Coronary artery (tissue), 2 donors: ENCODE measurements at regions not wholly inside any gene's neighbourhood (a gene's known extent, or its start where the extent isn't known, plus 50 kb on each side); places are given as distances from the start of the nearest gene placed in this dataset.

Experiments used
- DNase-seq: peaks from one replicate; pipeline ENCODE4 v3.0.0-alpha.2; 2017; ENCODE audit warnings: low spot score
- H3K27ac ChIP-seq, 2 donors: fragments of 200-600 bp; sonication (generic); one replicate each; pipeline ENCODE4 v1.5.1; 2016 to 2019
- H3K4me3 ChIP-seq: fragments of 200-600 bp; sonication (generic); 2 replicates; pipeline ENCODE4 v1.5.1; 2016; ENCODE audit warnings: mild to moderate bottlenecking, moderate library complexity
- CTCF ChIP-seq: fragments of 200-600 bp; sonication (generic); IDR thresholded peaks from one replicate; pipeline ENCODE4 v1.5.1; 2019; ENCODE audit warnings: antibody characterized with exemption

GRCh38 chr15:81914734-81915256 is 131.0 kb downstream of the MEX3B start:
- TF ChIP-seq CTCF = no peak
- no peak overlapping the region for H3K27ac ChIP-seq
- DNase-seq = no peak
- H3K4me3 ChIP-seq = no peak overlapping the region

DNA sequence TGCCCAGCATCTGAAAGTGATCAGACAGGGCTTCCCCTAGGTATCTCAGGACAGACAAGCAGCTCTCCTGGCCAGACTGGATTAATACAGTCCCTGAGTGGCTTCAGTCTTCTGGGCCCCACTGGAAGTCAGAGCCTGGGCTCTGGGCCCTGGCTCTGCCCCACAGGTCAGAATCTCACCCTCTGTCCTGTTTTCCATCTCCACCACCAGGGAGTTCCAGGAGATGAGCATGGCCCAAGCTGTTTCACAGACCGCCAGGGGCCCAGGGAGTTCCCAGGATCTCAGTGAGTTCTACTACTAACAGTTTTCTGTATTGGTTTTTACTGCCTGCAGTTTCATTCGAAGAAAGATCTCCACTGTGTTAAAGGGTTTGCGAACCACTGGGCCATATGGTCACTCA is 131.5 kb downstream of the MEX3B start:
- no peak for TF ChIP-seq CTCF
- no peak overlapping the region for H3K4me3 ChIP-seq
- no peak for DNase-seq
- H3K27ac ChIP-seq = no peak overlapping the region

- H3K27ac ChIP-seq = no peak overlapping the region
- TF ChIP-seq CTCF = no peak
- no peak for DNase-seq
- no peak overlapping the region for H3K4me3 ChIP-seq
Observed at GRCh38 chr15:81911022-81911971, 134.5 kb downstream of the MEX3B start.

DNA sequence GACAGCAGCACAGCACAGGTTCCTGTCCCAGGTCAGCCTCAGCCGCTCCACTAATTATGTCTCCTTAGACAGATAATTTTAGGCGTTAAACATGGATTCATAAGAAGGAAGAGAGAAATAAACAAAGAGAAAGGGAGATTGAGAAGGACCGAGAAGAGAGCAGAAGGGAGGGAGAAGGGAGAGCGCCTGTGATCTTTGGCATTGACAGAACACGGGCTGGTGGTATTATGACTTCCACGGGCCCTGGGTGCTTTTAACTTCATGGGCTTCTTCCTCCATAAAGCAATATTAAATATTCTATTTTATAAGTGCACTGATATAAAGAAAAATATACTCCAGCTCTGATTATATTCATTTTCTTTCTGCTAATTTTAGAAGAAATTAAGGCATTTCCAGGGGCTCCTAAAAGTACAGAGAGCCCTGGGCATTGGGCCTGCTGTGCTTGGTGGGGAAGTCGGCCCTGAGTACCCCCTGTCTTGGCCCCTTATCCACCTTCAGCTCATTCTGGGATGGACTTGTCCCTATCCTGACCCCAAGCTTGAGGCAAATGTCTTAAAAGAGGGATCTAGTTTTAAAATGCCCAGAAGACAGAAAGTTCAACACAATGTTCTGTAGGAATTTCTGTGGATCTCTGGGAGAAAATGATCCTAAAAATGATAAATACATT is 135.3 kb downstream of the MEX3B start:
- Histone ChIP-seq H3K4me3 (no peak overlapping the region), H3K27ac (no peak overlapping the region)
- no peak for TF ChIP-seq CTCF
- DNase-seq = no peak

GRCh38 chr15:81909011-81909358 is 136.8 kb downstream of the MEX3B start:
- no peak overlapping the region for H3K27ac ChIP-seq
- no peak for TF ChIP-seq CTCF
- H3K4me3 ChIP-seq = no peak overlapping the region
- no peak for DNase-seq

DNA sequence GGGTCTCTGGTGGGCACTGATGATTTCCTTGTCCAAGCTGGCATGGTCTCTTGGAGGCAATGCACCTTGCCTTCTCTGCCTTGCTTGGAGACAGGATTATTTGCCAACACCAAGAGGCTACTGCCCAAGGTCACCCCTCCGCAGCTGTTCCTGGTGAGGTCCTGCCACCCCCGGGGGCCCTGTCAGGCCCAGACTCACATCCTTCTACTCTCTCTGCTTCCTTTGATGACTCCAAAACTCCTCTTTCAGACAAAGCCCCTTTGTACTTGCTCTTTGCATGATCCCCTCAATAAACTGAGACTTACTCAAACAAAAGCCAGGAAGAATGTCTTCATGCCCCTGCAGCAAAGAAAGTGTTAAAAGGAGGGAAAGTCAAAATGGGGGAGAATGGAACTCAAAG is 137.7 kb downstream of the MEX3B start:
- TF ChIP-seq CTCF = no peak
- Histone ChIP-seq H3K4me3 (no peak overlapping the region), H3K27ac (no peak overlapping the region)
- no peak for DNase-seq
